Stomach smooth muscle (tissue), 2 donors: ENCODE measurements at regions not wholly inside any gene's neighbourhood (a gene's known extent, or its start where the extent isn't known, plus 50 kb on each side); places are given as distances from the start of the nearest gene placed in this dataset.

Experiments
- H3K27ac ChIP-seq: one replicate; pipeline ENCODE4 v1.7.0; 2013; ENCODE audit warnings: mild to moderate bottlenecking, low read length, inconsistent platforms
- H3K27me3 ChIP-seq, 2 donors: one replicate each; pipeline ENCODE4 v1.7.0; 2013; ENCODE audit warnings: low read length in 2 of 2; ENCODE audit not compliant: insufficient read depth in 2 of 2, control insufficient read depth in 1 of 2
- H3K36me3 ChIP-seq, 2 donors: one replicate each; pipeline ENCODE4 v1.7.0; 2013; ENCODE audit warnings: low read length in 2 of 2; ENCODE audit not compliant: control insufficient read depth in 2 of 2, insufficient read depth in 2 of 2
- H3K4me1 ChIP-seq: one replicate; pipeline ENCODE4 v1.7.0; 2013; ENCODE audit warnings: low read length; ENCODE audit not compliant: control insufficient read depth, insufficient read depth
- H3K4me3 ChIP-seq, 2 donors: one replicate each; pipeline ENCODE4 v1.7.0; 2013; ENCODE audit warnings: low read length in 2 of 2
- H3K9ac ChIP-seq, 2 donors: one replicate each; pipeline ENCODE4 v1.7.0; 2013; ENCODE audit warnings: low read length in 2 of 2, mild to moderate bottlenecking in 1 of 2
- H3K9me3 ChIP-seq, 2 donors: one replicate each; pipeline ENCODE4 v1.7.0; 2013; ENCODE audit warnings: low read length in 2 of 2; ENCODE audit not compliant: control insufficient read depth in 2 of 2
- donor health status: healthy.
- donor health status: Pancreatic carcinoma.

GRCh38 chr3:105953831-105954230 is 85.0 kb upstream of the CBLB start:
- no peaks in the 10 kb centered on the region for H3K9me3 ChIP-seq
- no peak overlapping the region for H3K27ac ChIP-seq
- H3K9ac ChIP-seq = no peak overlapping the region
- H3K4me3 ChIP-seq = no peak overlapping the region
- no peaks in the 10 kb centered on the region for H3K27me3 ChIP-seq
- no peaks in the 10 kb centered on the region for H3K4me1 ChIP-seq
- no peaks in the 10 kb centered on the region for H3K36me3 ChIP-seq

- no peaks in the 10 kb centered on the region for H3K9me3 ChIP-seq
- H3K9ac ChIP-seq = no peak overlapping the region
- H3K36me3 ChIP-seq = no peaks in the 10 kb centered on the region
- H3K27me3 ChIP-seq = no peaks in the 10 kb centered on the region
- no peak overlapping the region for H3K27ac ChIP-seq
- H3K4me1 ChIP-seq = no peaks in the 10 kb centered on the region
- no peak overlapping the region for H3K4me3 ChIP-seq
These were observed 87.5 kb upstream of the CBLB start for GRCh38 chr3:105956306-105956705.

- Histone ChIP-seq H3K9ac (no peak overlapping the region), H3K9me3 (no peaks in the 10 kb centered on the region), H3K27me3 (no peaks in the 10 kb centered on the region), H3K4me1 (no peaks in the 10 kb centered on the region), H3K4me3 (no peak overlapping the region), H3K36me3 (no peaks in the 10 kb centered on the region), H3K27ac (no peak overlapping the region)
These were observed 88.9 kb upstream of the CBLB start for GRCh38 chr3:105957722-105958121.

GRCh38 chr3:105958237-105959000 is 89.6 kb upstream of the CBLB start:
- Histone ChIP-seq H3K4me3 (no peak overlapping the region), H3K36me3 (no peaks in the 10 kb centered on the region), H3K27me3 (no peaks in the 10 kb centered on the region), H3K9me3 (no peaks in the 10 kb centered on the region), H3K4me1 (no peaks in the 10 kb centered on the region), H3K27ac (no peak overlapping the region), H3K9ac (no peak overlapping the region)

GRCh38 chr3:105959851-105960250 is 91.0 kb upstream of the CBLB start:
- H3K4me1 ChIP-seq = no peaks in the 10 kb centered on the region
- no peaks in the 10 kb centered on the region for H3K36me3 ChIP-seq
- no peaks in the 10 kb centered on the region for H3K9me3 ChIP-seq
- H3K9ac ChIP-seq = no peak overlapping the region
- H3K27me3 ChIP-seq = no peaks in the 10 kb centered on the region
- H3K4me3 ChIP-seq = no peak overlapping the region
- H3K27ac ChIP-seq = no peak overlapping the region

- Histone ChIP-seq H3K9me3 (no peaks in the 10 kb centered on the region), H3K4me3 (no peak overlapping the region), H3K9ac (no peak overlapping the region), H3K27me3 (no peaks in the 10 kb centered on the region), H3K27ac (no peak overlapping the region), H3K4me1 (no peaks in the 10 kb centered on the region), H3K36me3 (no peaks in the 10 kb centered on the region)
These were observed 91.6 kb upstream of the CBLB start for GRCh38 chr3:105960381-105960780.

GRCh38 chr3:105963161-105963560 is 94.3 kb upstream of the CBLB start:
- H3K9me3 ChIP-seq = no peaks in the 10 kb centered on the region
- H3K27ac ChIP-seq = no peak overlapping the region
- no peaks in the 10 kb centered on the region for H3K36me3 ChIP-seq
- H3K9ac ChIP-seq = no peak overlapping the region
- no peak overlapping the region for H3K4me3 ChIP-seq
- H3K4me1 ChIP-seq = no peaks in the 10 kb centered on the region
- H3K27me3 ChIP-seq = no peaks in the 10 kb centered on the region

- Histone ChIP-seq H3K36me3 (no peaks in the 10 kb centered on the region), H3K27ac (no peak overlapping the region), H3K9ac (no peak overlapping the region), H3K4me3 (no peak overlapping the region), H3K27me3 (no peaks in the 10 kb centered on the region), H3K4me1 (no peaks in the 10 kb centered on the region), H3K9me3 (no peaks in the 10 kb centered on the region)
These were observed 96.6 kb upstream of the CBLB start for GRCh38 chr3:105965384-105965783.

GRCh38 chr3:105967117-105967516 is 98.3 kb upstream of the CBLB start:
- no peak overlapping the region for H3K4me3 ChIP-seq
- H3K9ac ChIP-seq = no peak overlapping the region
- H3K27me3 ChIP-seq = no peaks in the 10 kb centered on the region
- no peaks in the 10 kb centered on the region for H3K4me1 ChIP-seq
- H3K27ac ChIP-seq = no peak overlapping the region
- peaks cover 0 to 2% of the 10 kb centered on the region in 2 donors for H3K9me3 ChIP-seq
- no peaks in the 10 kb centered on the region for H3K36me3 ChIP-seq

GRCh38 chr3:105970283-105970682 is 101.5 kb upstream of the CBLB start:
- no peak overlapping the region for H3K9ac ChIP-seq
- no peaks in the 10 kb centered on the region for H3K4me1 ChIP-seq
- no peak overlapping the region for H3K27ac ChIP-seq
- no peak overlapping the region for H3K4me3 ChIP-seq
- no peaks in the 10 kb centered on the region for H3K27me3 ChIP-seq
- H3K36me3 ChIP-seq = no peaks in the 10 kb centered on the region
- peaks cover 0 to 2% of the 10 kb centered on the region in 2 donors for H3K9me3 ChIP-seq

- Histone ChIP-seq H3K9me3 (peaks cover 0 to 2% of the 10 kb centered on the region in 2 donors), H3K27ac (no peak overlapping the region), H3K9ac (no peak overlapping the region), H3K4me1 (peaks cover 2% of the 10 kb centered on the region), H3K27me3 (no peaks in the 10 kb centered on the region), H3K36me3 (no peaks in the 10 kb centered on the region), H3K4me3 (no peak overlapping the region)
These were observed 103.3 kb upstream of the CBLB start for GRCh38 chr3:105972069-105972468.
